Right forelimb (tissue), 1 donor: ENCODE measurements at regions not wholly inside any gene's neighbourhood (a gene's known extent, or its start where the extent isn't known, plus 50 kb on each side); places are given as distances from the start of the nearest gene placed in this dataset.

Experiments used
- DNase-seq: peaks from one replicate; pipeline ENCODE4 v3.0.0-alpha.2; 2018

DNA sequence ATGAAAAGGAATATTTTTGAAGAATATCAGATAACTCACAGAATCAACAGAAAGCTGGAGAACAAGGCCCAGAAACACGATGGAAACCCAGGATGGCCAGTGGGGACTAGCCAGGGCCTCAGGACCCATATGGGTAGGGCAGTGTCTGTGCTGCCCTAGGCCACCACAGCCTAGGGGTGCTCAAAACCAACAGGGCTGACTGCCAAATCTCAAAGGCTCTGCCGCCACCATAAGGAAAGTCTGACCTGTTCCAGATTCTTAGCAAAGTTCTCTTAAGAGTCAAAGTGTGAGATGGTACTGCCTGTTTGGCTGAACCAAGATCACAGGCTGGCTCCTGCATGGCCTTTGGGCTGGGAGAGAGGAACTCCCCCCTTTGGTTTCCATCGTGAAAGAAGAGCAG is 164.7 kb upstream of the CTTNBP2NL start:
- no peak for DNase-seq

GRCh38 chr1:112232848-112233247 is 163.2 kb upstream of the CTTNBP2NL start:
- DNase-seq: no peak

DNA sequence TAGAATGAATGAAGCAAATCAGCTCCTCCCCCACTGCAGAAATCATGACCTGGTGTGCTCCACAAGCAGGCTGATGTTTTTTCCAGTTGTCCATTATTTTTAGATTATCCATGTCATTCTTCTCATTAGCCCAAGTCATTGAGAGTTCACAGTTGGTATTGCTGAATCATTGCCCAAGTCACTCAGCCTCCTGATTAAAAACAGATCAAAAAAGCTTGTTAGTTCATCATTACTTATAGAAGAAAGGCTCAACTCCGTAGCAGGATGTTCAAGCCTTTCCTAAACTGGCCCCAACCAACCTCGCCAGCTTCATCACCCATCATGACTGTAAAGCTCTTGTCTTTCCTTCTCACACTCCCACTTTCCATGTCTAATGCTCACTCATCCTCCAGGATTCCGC is 161.3 kb upstream of the CTTNBP2NL start:
- DNase-seq: no peak

DNA sequence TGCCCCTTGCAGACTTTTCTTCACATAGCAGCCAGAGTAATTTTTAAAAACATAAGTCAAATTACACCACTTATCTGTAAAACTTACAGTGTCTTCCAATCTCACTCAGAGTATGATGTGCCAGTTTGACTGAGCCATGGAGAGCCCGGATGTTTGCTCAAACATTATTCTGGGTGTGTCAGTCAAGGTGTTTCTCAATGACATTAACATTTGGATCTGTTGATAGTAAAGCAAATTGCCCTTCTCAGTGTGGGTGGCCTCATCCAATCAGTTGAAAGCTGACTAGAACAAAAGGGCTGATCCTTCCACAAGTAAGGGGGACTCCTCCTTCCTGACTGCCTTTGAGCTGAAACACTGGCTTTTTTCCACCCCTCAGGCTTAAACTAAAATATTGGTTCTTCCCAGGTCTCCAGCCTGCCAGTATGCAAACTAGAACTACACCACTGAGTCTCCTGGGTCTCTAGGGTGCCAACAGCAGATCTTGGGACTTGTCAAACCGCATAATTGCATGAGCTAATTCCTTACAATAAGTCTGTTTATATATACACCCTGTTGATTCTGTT is 157.9 kb upstream of the CTTNBP2NL start:
- no peak for DNase-seq

- no peak for DNase-seq
Observed at GRCh38 chr1:112239683-112240330, 156.2 kb upstream of the CTTNBP2NL start.

DNA sequence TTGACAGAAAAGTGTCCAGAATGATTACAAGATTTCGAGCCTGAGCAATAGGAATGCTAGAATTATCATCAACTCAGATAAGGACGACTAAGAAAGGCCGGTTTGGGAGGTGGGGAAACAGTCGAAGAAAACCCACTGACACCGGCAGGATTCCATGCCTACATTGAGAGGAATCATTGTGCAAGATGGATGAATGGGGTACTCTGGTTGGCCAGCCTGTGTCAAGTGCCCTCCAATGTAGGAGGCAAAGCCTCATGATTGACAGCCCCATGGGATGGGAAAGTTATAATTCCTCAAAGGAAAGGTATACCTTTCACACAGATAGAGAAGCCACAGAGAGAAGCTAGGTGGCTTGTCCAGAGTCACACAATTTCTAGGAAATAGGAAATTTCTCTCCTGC is 153.5 kb upstream of the CTTNBP2NL start:
- no peak for DNase-seq

- DNase-seq: no peak
Observed at GRCh38 chr1:112244131-112244530, 151.9 kb upstream of the CTTNBP2NL start.

GRCh38 chr1:112245114-112245513 is 150.9 kb upstream of the CTTNBP2NL start:
- no peak for DNase-seq

GRCh38 chr1:112247036-112247597 is 148.9 kb upstream of the CTTNBP2NL start:
- DNase-seq: no peak

DNA sequence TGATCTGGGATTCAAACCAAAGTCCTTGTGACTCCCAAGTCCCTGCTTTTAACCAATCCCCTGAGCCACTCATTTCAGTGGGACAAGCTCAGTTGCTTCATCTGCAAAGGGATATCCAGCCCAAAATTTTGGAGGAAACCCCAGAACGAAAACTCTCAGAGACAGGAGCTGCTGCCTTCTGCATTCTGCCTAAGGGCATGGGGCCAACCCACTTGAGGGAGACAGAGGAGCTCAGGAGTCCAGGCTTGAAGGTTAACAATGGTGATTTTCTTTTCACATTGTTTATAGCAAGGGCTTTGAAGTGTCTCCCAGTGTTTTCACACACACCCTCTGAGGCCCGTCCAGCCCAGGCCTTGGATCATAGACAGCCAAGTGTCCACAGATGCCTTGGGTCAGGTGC is 148.1 kb upstream of the CTTNBP2NL start:
- no peak for DNase-seq

- no peak for DNase-seq
Observed at GRCh38 chr1:112250892-112251291, 145.1 kb upstream of the CTTNBP2NL start.

- DNase-seq: no peak
Observed at GRCh38 chr1:112251766-112252506, 144.1 kb upstream of the CTTNBP2NL start.

- DNase-seq: no peak
Observed at GRCh38 chr1:112253366-112253765, 142.6 kb upstream of the CTTNBP2NL start.

DNA sequence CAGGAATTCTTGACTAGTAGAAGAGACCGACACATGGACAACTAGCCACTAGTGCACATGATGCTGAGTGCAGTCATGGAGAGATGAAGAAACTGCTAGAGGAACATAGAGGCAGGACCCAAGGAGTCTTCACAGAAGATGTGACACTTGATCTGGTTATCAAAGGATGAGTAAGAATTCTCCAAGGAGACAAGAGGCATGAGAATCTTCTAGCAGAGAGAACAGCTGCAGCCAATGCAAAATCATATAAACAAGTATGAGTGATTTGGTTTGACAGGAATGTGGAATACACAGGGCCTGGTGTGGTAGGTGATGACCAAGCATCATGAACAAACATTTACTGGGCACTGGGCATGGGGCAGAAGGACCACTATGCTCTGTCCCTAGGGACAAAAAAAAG is 140.9 kb upstream of the CTTNBP2NL start:
- no peak for DNase-seq

- DNase-seq: no peak
Observed at GRCh38 chr1:112256411-112256810, 139.6 kb upstream of the CTTNBP2NL start.

GRCh38 chr1:112257043-112257835 is 138.8 kb upstream of the CTTNBP2NL start:
- DNase-seq: no peak

DNA sequence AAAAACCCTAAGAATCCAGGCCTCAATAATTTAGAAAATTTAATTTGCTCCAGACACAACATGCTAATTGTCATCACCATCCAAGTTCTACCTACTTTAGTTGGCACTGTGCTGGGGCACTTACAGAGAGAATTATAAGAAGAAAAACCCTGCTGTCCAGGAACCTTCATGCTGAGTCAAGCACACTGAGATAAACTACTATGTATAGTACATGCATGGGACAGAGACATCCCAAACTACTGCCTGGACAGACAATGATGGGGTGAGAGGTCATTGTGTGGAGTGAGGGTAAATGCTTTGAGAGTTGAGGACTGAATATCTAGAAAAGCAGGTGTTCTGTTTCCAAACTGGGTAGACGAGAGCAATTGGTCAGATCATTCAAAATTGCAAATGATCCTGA is 135.3 kb upstream of the CTTNBP2NL start:
- DNase-seq: no peak

DNA sequence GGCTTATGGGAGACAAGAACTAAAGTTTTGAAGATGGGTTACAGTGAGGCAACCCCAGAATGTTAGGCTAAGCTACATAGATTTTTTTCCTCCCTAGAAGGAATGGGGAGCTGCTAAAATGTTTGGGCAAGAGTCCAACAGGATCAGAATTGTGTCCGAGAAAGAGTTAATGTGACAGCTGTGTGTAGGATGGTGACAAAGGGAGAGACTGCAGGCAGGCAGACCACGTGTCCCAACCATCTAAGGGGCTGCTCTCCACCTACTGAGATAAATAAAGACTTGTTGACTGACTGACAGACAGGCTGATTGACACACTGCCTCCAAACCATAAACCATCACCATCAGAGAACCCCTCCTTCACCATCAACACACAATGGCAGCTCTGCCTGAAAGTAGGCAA is 133.7 kb upstream of the CTTNBP2NL start:
- no peak for DNase-seq

DNA sequence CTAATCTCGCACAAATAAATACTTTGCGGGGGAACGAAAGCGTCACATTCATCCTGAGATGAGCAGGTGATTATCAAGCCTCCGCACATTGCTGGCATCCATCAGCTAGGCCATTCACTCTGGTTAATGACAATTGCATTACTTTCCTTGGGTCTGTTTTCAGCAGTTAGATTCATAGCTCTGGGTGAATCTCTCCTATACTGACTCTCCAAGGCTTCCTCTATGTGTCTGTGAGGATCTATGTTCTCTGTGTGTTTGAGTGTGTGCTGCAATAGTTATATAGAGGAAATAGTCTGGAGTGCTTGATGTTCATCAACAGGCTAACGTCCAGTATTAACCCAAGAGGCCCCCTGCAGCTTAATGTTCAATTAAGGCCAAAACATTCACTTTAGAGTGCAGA is 133.0 kb upstream of the CTTNBP2NL start:
- DNase-seq: no peak

GRCh38 chr1:112263453-112263852 is 132.6 kb upstream of the CTTNBP2NL start:
- no peak for DNase-seq

GRCh38 chr1:112264010-112264409 is 132.0 kb upstream of the CTTNBP2NL start:
- DNase-seq: no peak

- DNase-seq: no peak
Observed at GRCh38 chr1:112264553-112264952, 131.5 kb upstream of the CTTNBP2NL start.

DNA sequence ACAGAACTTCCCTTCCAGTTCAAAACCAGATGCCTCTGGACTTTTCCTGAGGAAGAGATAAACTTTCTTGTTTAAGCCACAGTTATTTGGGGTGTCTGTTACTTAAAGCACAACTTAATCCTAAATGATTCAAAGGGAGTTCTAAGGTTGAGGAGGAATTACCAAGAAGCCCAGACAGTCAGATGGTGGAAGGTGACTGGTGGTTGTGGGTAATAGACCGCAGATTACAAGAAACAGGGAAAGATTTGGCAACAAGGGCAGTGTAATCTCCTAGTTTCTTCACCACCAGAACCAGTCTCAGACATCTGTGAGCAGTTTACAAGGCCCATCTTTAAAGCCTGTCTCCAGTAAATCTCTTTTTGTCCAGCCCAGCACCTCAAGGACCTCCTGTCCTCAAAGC is 130.1 kb upstream of the CTTNBP2NL start:
- no peak for DNase-seq
